WTC11 (cell line): ENCODE measurements at regions not wholly inside any gene's neighbourhood (a gene's known extent, or its start where the extent isn't known, plus 50 kb on each side); places are given as distances from the start of the nearest gene placed in this dataset.

Experiments
- CREM ChIP-seq: sonication (generic); formaldehyde crosslinking; IDR thresholded peaks from 2 replicates; pipeline ENCODE4 v1.8.1; 2022; ENCODE audit warnings: mild to moderate bottlenecking, missing genetic modification reagents, moderate library complexity
- IRF2 ChIP-seq: sonication (generic); formaldehyde crosslinking; IDR thresholded peaks from 2 replicates; pipeline ENCODE4 v1.8.0; 2022; ENCODE audit warnings: low read depth, missing genetic modification reagents, borderline replicate concordance
- KAT7 ChIP-seq: sonication (generic); formaldehyde crosslinking; IDR thresholded peaks from 2 replicates; pipeline ENCODE4 v1.8.1; 2023; ENCODE audit warnings: missing genetic modification reagents, mild to moderate bottlenecking, borderline replicate concordance
- SP1 ChIP-seq: sonication (generic); formaldehyde crosslinking; conservative IDR thresholded peaks from 2 replicates; pipeline ENCODE4 v1.8.1; 2022; ENCODE audit warnings: missing genetic modification reagents
- ZBTB21 ChIP-seq: sonication (generic); formaldehyde crosslinking; IDR thresholded peaks from 2 replicates; pipeline ENCODE4 v1.8.1; 2023; ENCODE audit warnings: mild to moderate bottlenecking, missing genetic modification reagents, borderline replicate concordance
- ZNF317 ChIP-seq: sonication (generic); formaldehyde crosslinking; IDR thresholded peaks from 2 replicates; pipeline ENCODE4 v1.8.1; 2023; ENCODE audit warnings: low read depth, mild to moderate bottlenecking, moderate library complexity, missing genetic modification reagents, borderline replicate concordance
- ZNF416 ChIP-seq: fragments of 250-450 bp; sonication (Bioruptor Pico); IDR thresholded peaks from 2 replicates; pipeline ENCODE4 v1.9.0; 2021; ENCODE audit warnings: mild to moderate bottlenecking, inconsistent platforms
- TF ChIP-seq, protein P1 (sequence below): fragments of 200-600 bp; IDR thresholded peaks from 2 replicates; pipeline ENCODE4 v1.8.0; 2022; ENCODE audit warnings: antibody characterized with exemption
- TF ChIP-seq, protein P2 (sequence below): sonication (generic); formaldehyde crosslinking; IDR thresholded peaks from 2 replicates; pipeline ENCODE4 v1.8.0; 2022; ENCODE audit warnings: mild to moderate bottlenecking, missing genetic modification reagents
- TF ChIP-seq, protein P3 (sequence below): sonication (generic); formaldehyde crosslinking; IDR thresholded peaks from 2 replicates; pipeline ENCODE4 v1.8.0; 2023; ENCODE audit warnings: missing genetic modification reagents
- TF ChIP-seq, protein P4 (sequence below): sonication (generic); formaldehyde crosslinking; IDR thresholded peaks from 2 replicates; pipeline ENCODE4 v1.8.1; 2023; ENCODE audit warnings: mild to moderate bottlenecking, missing genetic modification reagents, moderate library complexity
- TF ChIP-seq, protein P5 (sequence below): sonication (generic); formaldehyde crosslinking; IDR thresholded peaks from 2 replicates; pipeline ENCODE4 v1.8.1; 2023; ENCODE audit warnings: mild to moderate bottlenecking, missing genetic modification reagents, moderate library complexity

DNA sequence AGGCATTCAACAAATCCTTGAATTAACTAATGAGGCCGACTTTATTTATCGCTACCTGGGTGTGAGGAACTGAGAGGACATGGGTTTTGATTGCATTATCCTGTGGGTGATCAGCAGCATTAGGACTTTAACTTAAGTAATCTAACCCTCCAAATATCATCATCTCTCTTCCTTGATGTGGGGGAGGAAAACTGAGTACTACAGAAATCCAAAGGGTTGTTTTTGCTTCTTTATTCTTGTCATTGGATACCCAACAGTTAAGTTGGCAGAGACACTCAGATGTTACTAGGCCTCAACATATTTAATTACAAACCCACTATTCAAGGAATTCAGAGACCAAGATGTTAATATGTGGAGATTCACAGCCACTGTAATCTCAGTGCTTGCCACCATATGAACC, 97.4 kb upstream of the ST6GALNAC5 start:
- TF ChIP-seq, protein P1, sequence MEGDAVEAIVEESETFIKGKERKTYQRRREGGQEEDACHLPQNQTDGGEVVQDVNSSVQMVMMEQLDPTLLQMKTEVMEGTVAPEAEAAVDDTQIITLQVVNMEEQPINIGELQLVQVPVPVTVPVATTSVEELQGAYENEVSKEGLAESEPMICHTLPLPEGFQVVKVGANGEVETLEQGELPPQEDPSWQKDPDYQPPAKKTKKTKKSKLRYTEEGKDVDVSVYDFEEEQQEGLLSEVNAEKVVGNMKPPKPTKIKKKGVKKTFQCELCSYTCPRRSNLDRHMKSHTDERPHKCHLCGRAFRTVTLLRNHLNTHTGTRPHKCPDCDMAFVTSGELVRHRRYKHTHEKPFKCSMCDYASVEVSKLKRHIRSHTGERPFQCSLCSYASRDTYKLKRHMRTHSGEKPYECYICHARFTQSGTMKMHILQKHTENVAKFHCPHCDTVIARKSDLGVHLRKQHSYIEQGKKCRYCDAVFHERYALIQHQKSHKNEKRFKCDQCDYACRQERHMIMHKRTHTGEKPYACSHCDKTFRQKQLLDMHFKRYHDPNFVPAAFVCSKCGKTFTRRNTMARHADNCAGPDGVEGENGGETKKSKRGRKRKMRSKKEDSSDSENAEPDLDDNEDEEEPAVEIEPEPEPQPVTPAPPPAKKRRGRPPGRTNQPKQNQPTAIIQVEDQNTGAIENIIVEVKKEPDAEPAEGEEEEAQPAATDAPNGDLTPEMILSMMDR, result no peak
- TF ChIP-seq, protein P2, sequence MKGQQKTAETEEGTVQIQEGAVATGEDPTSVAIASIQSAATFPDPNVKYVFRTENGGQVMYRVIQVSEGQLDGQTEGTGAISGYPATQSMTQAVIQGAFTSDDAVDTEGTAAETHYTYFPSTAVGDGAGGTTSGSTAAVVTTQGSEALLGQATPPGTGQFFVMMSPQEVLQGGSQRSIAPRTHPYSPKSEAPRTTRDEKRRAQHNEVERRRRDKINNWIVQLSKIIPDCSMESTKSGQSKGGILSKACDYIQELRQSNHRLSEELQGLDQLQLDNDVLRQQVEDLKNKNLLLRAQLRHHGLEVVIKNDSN (CRISPR knock-in tag), result no peak
- TF ChIP-seq ZNF317 (no peak), KAT7 (CRISPR knock-in tag) (no peak), IRF2 (CRISPR knock-in tag) (no peak), ZNF416 (CRISPR knock-in tag) (no peak), ZBTB21 (no peak), SP1 (CRISPR knock-in tag) (no peak), CREM (CRISPR knock-in tag) (no peak)
- TF ChIP-seq, protein P3, sequence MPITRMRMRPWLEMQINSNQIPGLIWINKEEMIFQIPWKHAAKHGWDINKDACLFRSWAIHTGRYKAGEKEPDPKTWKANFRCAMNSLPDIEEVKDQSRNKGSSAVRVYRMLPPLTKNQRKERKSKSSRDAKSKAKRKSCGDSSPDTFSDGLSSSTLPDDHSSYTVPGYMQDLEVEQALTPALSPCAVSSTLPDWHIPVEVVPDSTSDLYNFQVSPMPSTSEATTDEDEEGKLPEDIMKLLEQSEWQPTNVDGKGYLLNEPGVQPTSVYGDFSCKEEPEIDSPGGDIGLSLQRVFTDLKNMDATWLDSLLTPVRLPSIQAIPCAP, result no peak
- TF ChIP-seq, protein P4, sequence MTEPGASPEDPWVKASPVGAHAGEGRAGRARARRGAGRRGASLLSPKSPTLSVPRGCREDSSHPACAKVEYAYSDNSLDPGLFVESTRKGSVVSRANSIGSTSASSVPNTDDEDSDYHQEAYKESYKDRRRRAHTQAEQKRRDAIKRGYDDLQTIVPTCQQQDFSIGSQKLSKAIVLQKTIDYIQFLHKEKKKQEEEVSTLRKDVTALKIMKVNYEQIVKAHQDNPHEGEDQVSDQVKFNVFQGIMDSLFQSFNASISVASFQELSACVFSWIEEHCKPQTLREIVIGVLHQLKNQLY (CRISPR knock-in tag), result no peak
- TF ChIP-seq, protein P5, sequence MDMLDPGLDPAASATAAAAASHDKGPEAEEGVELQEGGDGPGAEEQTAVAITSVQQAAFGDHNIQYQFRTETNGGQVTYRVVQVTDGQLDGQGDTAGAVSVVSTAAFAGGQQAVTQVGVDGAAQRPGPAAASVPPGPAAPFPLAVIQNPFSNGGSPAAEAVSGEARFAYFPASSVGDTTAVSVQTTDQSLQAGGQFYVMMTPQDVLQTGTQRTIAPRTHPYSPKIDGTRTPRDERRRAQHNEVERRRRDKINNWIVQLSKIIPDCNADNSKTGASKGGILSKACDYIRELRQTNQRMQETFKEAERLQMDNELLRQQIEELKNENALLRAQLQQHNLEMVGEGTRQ (CRISPR knock-in tag), result no peak
